CD4-positive, alpha-beta T cell treated with Interleukin-12 subunit alpha and Interleukin-12 subunit beta, for 1 hour (primary cell): ENCODE measurements at regions not wholly inside any gene's neighbourhood (a gene's known extent, or its start where the extent isn't known, plus 50 kb on each side); places are given as distances from the start of the nearest gene placed in this dataset.

Source experiments
- DNase-seq: peaks from one replicate; pipeline ENCODE4 v3.0.0-alpha.2; 2020

DNA sequence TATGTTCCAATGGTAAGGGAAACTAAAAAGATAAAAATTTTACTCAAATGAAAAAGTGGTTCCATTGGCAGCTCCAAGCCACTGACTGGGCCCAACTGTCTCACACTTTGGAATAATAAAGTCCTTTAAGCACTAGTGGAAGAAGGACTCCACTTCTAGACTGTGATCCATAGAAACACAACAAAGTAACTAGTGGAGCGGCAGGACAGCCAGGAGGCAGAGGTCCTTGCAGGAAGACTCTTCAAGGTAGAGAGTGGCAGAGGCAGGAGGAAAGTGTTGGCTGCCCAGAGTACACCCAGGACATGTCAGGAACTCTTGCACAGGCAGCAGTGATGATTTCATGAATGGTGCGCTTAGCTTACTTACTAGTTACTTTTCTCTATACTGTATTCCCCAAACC is 65.0 kb upstream of the CCN6 start:
- DNase-seq = no peak

GRCh38 chr6:111989743-111990142 is 64.2 kb upstream of the CCN6 start:
- peak; percentile 65 for DNase-seq

GRCh38 chr6:111990214-111990613 is 63.7 kb upstream of the CCN6 start:
- no peak for DNase-seq

DNA sequence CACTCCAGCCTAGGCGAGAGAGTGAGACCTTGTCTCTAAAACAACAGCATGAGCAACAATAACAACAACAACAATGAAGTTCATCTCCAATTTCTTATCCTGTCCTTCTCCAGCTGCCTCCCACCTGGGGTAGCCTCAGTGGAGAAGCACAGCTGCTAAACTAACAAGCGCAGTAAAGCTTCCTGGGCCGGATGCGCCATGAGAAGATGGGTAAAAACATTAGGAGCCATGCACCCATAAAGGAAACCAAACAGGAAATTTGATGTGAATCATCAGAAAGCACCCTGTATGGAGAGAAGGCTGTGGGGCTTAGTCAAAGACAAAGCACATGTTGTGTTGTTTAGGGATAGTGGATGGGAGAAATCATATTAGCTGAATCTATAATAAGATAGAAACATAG is 61.1 kb upstream of the CCN6 start:
- peak; percentile 71 for DNase-seq

DNA sequence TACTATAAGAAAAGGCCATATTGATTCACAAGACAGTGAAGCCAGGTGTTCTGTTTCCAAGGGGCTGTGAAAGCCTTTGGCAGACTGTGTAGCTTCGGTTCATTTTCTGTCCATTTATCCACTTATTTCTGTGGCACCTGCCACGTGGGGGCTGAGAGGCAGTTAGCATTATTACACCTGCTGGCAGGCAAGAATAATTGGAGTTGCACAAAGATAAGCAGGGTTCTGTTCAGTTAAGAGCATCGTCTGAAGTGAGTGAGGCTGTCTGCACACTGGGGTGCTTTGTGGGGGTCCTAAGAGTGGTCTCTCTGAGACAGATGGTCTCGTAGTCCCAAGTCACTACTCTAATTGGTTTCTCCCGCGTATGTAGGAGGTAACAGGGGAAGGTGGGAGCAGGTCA is 60.6 kb upstream of the CCN6 start:
- DNase-seq = no peak

DNA sequence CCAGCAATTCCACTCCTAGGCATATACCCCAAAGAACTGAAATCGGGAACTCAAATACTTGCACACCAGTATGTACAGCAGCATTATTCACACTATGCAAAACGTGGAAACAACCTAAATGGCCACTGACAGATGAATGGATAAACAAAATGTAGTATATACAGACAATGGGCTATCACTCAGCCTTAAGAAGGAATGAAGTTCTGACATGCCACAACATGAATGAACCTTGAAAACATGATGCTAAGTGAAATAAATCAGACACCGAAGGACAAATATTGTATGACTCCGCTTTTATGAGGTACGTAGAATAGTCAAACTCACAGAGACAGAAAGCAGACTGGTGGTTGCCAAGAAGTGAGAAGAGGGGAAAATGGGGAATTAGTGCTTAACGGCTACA is 59.1 kb upstream of the CCN6 start:
- DNase-seq = no peak

DNA sequence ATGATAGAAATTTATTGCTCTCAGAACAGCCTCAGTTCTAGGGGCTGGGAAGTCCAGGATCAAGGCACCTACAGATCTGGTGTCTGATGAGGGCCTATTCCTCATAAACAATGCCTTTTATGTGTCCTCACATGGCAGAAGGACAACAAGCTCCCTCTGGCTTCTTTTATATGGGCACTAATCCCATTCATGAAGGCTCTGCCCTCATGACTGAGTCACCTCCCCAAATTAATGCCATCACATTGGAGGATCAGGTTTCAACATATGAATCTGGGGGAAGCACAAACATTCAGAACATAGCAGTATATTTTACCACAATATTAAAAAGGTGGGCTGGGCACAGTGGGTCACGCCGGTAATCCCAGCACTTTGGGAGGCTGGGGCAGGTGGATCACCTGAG is 58.5 kb upstream of the CCN6 start:
- no peak for DNase-seq

DNA sequence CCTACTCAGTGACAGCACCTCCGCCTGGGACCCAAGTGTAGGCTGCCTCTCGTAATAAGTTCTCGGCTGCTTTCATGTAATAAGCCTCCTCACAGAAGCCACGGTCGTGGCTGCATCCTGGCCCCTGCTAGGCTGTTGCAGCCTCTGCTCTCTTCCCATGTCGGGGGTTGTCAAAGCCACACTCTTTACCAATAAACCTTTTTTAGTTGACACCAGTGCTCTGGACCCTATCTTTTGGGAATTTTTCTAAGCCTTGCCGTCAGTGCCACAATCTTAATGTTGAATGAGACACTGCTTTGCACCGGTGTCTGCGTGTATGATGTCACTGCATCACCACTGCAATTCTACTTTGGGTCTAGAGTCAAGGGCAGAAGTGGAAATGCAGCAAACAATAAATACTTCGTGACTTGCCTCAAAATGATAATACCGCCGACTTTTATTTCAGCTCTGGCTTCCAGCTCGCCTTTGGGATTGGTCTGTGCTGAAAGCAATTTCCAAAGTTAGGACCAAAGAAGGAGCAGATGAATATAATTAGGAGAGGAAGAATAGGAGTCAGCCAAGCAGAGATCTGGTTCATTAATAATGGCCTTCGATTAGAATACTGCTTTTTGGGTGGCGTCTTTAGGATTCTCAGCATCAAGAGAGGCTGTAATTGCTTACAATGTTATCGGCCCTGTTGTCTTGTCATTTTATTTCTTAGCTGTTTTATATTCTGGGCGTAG is 57.6 kb upstream of the CCN6 start:
- DNase-seq = no peak

DNA sequence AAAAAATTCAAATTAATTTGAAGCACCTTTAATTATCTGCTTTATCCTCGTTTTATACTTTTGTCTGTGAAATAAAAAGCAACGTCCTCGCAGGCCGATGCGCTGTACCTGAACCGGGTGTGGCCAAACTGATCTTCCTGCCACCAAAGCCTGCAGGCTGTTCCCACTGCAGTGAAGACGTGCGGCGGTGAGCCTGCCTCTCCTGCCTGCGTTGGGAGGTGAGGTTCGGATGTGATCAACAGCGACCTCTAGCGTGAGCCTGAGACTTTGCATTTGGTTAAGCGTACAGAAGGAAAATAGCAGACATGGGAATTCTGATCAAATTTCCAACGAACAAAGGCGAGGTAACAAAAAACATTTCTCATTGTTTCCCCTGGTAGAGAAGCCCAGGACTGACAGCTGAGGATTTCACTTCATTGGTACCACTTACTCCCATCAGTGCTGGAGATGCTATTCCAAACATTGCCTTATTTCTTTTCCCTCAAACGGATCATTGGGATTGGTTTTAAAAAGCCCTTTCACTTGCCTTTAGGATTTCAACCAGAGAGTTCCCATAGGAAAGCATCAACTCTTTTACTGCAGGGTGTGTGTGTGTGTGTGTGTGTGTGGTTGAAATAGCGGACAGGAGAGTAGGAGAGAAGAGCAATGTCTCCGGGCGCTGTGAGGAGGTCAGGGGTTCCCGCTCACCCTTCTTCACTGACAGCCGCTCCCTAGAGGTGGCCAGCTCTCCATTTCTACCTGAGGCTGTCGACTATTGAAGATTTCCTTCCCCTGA is 56.6 kb upstream of the CCN6 start:
- DNase-seq = peak; percentile 85

GRCh38 chr6:111997853-111998208 is 56.1 kb upstream of the CCN6 start:
- no peak for DNase-seq

GRCh38 chr6:112002307-112002706 is 51.6 kb upstream of the CCN6 start:
- DNase-seq = no peak
